ENCODE measurements at regions not wholly inside any gene's neighbourhood (a gene's known extent, or its start where the extent isn't known, plus 50 kb on each side); places are given as distances from the start of the nearest gene placed in this dataset.

DNA sequence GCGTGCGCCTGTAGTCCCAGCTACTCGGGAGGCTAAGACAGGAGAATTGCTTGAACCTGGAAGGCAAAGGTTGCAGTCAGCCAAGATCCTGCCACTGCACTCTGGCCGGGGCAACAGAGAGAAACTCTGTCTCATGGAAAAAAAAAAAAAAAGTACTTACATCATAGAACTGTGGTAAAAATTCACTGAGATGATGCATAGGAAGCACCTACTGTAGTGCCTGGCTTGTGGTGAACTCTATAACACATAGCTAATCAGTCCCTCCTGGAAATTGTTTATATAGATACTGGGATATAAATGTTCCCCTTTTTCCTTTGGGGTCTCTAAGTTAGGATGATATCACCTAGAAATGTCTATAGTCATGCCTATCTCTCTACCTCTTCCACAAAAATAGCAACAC is 89.7 kb upstream of the CPM start:
- TF ChIP-seq CHD1 (IDR thresholded peaks at IDR 0.05; ENCODE audit: low read depth, low read length) (no peak), CREB1 (IDR thresholded peaks at IDR 0.05) (no peak), SP1 (IDR thresholded peaks at IDR 0.05; ENCODE audit: low read depth, low read length) (no peak), TAF7 (optimal IDR thresholded peaks at IDR 0.05; ENCODE audit: borderline replicate concordance, low read depth, low read length) (no peak), POU5F1 (IDR thresholded peaks at IDR 0.05; ENCODE audit: low read depth, low read length) (no peak), SAP30 (IDR thresholded peaks at IDR 0.05; ENCODE audit: insufficient read depth, insufficient replicate concordance, low read length) (no peak), ZNF274 (IDR thresholded peaks at IDR 0.05; ENCODE audit: borderline replicate concordance, extremely low read depth, low read length) (no peak)
- TF ChIP-seq, protein P1, sequence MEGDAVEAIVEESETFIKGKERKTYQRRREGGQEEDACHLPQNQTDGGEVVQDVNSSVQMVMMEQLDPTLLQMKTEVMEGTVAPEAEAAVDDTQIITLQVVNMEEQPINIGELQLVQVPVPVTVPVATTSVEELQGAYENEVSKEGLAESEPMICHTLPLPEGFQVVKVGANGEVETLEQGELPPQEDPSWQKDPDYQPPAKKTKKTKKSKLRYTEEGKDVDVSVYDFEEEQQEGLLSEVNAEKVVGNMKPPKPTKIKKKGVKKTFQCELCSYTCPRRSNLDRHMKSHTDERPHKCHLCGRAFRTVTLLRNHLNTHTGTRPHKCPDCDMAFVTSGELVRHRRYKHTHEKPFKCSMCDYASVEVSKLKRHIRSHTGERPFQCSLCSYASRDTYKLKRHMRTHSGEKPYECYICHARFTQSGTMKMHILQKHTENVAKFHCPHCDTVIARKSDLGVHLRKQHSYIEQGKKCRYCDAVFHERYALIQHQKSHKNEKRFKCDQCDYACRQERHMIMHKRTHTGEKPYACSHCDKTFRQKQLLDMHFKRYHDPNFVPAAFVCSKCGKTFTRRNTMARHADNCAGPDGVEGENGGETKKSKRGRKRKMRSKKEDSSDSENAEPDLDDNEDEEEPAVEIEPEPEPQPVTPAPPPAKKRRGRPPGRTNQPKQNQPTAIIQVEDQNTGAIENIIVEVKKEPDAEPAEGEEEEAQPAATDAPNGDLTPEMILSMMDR (IDR thresholded peaks at IDR 0.05; ENCODE audit: control extremely low read depth in 1 of 3, insufficient read depth in 1 of 3, low read depth in 1 of 3, low read length in 3 of 3) = no peak
- H3K4me1 ChIP-seq (replicated peaks in 1 of 4; ENCODE audit: control insufficient read depth in 3 of 4, insufficient read depth in 4 of 4, low read length in 3 of 4) = no peaks in the 10 kb centered on the region
- no peak overlapping the region for H3K4me2 ChIP-seq (ENCODE audit: insufficient read depth in 1 of 2, low read depth in 2 of 2, low read length in 2 of 2)
- H4K8ac ChIP-seq (ENCODE audit: extremely low read depth, insufficient read depth, low read length) = no peak overlapping the region
- H3K4ac ChIP-seq (replicated peaks; ENCODE audit: insufficient read length, low read depth, low read length) = no peak overlapping the region
- H3K56ac ChIP-seq (replicated peaks; ENCODE audit: insufficient read length, low read depth, low read length) = no peak overlapping the region
- no peaks in the 10 kb centered on the region for H3K79me2 ChIP-seq (ENCODE audit: control insufficient read depth in 1 of 2, insufficient read depth in 2 of 2, low read length in 2 of 2)
- no peak overlapping the region for H3K18ac ChIP-seq (ENCODE audit: extremely low read depth, low read length)
- no peak overlapping the region for H3K4me3 ChIP-seq (ENCODE audit: extremely low read depth in 1 of 4, insufficient read depth in 2 of 4, low read depth in 3 of 4, low read length in 4 of 4)
- WGBS, 2 experiments (ENCODE audit: extremely low coverage in 1 of 2, insufficient coverage in 1 of 2, insufficient read length in 1 of 2, insufficient replicate concordance in 2 of 2, low coverage in 1 of 2, low lambda C conversion rate in 2 of 2, missing lambda C conversion rate in 1 of 2) = 95% methylated on average over 4 of the region's 4 CpGs; no CpG with 5 or more reads in 1 of the 2 experiments
- H2BK20ac ChIP-seq (ENCODE audit: low read length) = no peak overlapping the region
- H2AK5ac ChIP-seq (ENCODE audit: low read depth, low read length) = no peak overlapping the region
- FAIRE-seq (no peak), DNase-seq (ENCODE audit: low read depth in 1 of 2, low spot score in 2 of 2) (no peak)
- POLR2A ChIA-PET (ENCODE audit: partially characterized antibody) = no interaction called here
- CTCF ChIA-PET (ENCODE audit: partially characterized antibody) = interaction anchor here (0.6 kb wide), 1 partner anchor 1814 kb away, joined by 4 read pairs; no protein-coding TSS in a partner anchor
- H4K91ac ChIP-seq (replicated peaks; ENCODE audit: insufficient read length, low read length) = no peak overlapping the region
- no peak overlapping the region for H2BK15ac ChIP-seq (ENCODE audit: low read length)
- H3K9ac ChIP-seq (replicated peaks in 1 of 4; ENCODE audit: extremely low read depth in 1 of 4, low read depth in 3 of 4, low read length in 3 of 4) = no peak overlapping the region
- H3K36me3 ChIP-seq (ENCODE audit: control insufficient read depth in 2 of 4, insufficient read depth in 4 of 4, low read length in 3 of 4) = no peaks in the 10 kb centered on the region
- H3K27ac ChIP-seq (ENCODE audit: low read depth, low read length) = no peak overlapping the region
- H2AFZ ChIP-seq (ENCODE audit: low read length) = no peak overlapping the region
- H3K23me2 ChIP-seq (ENCODE audit: low read depth, low read length) = no peaks in the 10 kb centered on the region
- H3K14ac ChIP-seq (ENCODE audit: insufficient read length) = no peak overlapping the region
- no peaks in the 10 kb centered on the region for H3K79me1 ChIP-seq (ENCODE audit: low read depth, low read length)
- H3K23ac ChIP-seq (ENCODE audit: insufficient read length) = no peak overlapping the region
- H2BK12ac ChIP-seq (ENCODE audit: low read depth, low read length) = no peak overlapping the region
- no peaks in the 10 kb centered on the region for H3K9me3 ChIP-seq (ENCODE audit: insufficient read depth in 2 of 2, low read depth in 1 of 2, low read length in 1 of 2)
- H2BK5ac ChIP-seq (ENCODE audit: low read depth, low read length) = no peak overlapping the region
- H2BK120ac ChIP-seq (replicated peaks; ENCODE audit: low read depth, low read length) = no peak overlapping the region
- no peak overlapping the region for H4K5ac ChIP-seq (ENCODE audit: insufficient read length, low read depth, low read length)
- no peaks in the 10 kb centered on the region for H3K27me3 ChIP-seq (replicated peaks in 1 of 4; ENCODE audit: control insufficient read depth in 3 of 4, extremely low read depth in 1 of 4, insufficient read depth in 3 of 4, low read length in 3 of 4)
- H4K20me1 ChIP-seq (replicated peaks in 1 of 2; ENCODE audit: control insufficient read depth in 1 of 2, insufficient read depth in 2 of 2, low read length in 2 of 2) = no peaks in the 10 kb centered on the region
